ENCODE measurements at regions not wholly inside any gene's neighbourhood (a gene's known extent, or its start where the extent isn't known, plus 50 kb on each side); places are given as distances from the start of the nearest gene placed in this dataset.
A peak's percentile ranks its signal among the peaks of the same experiment; 100 is the strongest.

- no peak overlapping the region for H3K4me2 ChIP-seq
- Mint-ChIP-seq H3K27ac (no peak overlapping the region), H3K27me3 (ENCODE audit: insufficient read depth, low read depth, poor library complexity) (no peaks in the 10 kb centered on the region), H3K4me3 (no peak overlapping the region), H3K36me3 (ENCODE audit: low read depth) (no peaks in the 10 kb centered on the region; the same call in 2 of the 3 replicates), H3K9me3 (0 out of 3 replicates have a peak, but pooled peaks cover 6% of the 10 kb centered on the region), H3K4me1 (no peaks in the 10 kb centered on the region)
- no peaks in the 10 kb centered on the region; the same call in 1 of the 2 replicates for H3K36me3 ChIP-seq (ENCODE audit: insufficient read depth)
- H3K4me1 ChIP-seq (ENCODE audit: insufficient read depth) = no peaks in the 10 kb centered on the region
- no peaks in the 10 kb centered on the region for H3F3A ChIP-seq (replicated peaks; ENCODE audit: low read depth)
- no peak overlapping the region for H3K27ac ChIP-seq (ENCODE audit: low read depth)
- TF ChIP-seq EZH2 (IDR thresholded peaks at IDR 0.05; ENCODE audit: low read depth, unreplicated experiment) = no peak
- DNase-seq (ENCODE audit: low spot score) (no peak), ATAC-seq (no peak)
- H3K9me2 ChIP-seq (ENCODE audit: insufficient read depth) = peaks cover 3% of the 10 kb centered on the region; the same call in 1 of the 2 replicates
- peak overlapping the region; percentile 9; the same call in 1 of the 2 replicates for H2AFZ ChIP-seq
- no peaks in the 10 kb centered on the region for H3K27me3 ChIP-seq (ENCODE audit: insufficient read depth)
- H3K4me3 ChIP-seq = no peak overlapping the region
- no peaks in the 10 kb centered on the region for H4K20me1 ChIP-seq (replicated peaks; ENCODE audit: insufficient read depth)
- H3K79me2 ChIP-seq (replicated peaks; ENCODE audit: insufficient read depth) = no peaks in the 10 kb centered on the region
These were observed 345.0 kb upstream of the STEAP1 start for GRCh38 chr7:89809291-89809690.

GRCh38 chr7:89813081-89813480 is 341.2 kb upstream of the STEAP1 start:
- Histone ChIP-seq H3K27ac (ENCODE audit: low read depth) (no peak overlapping the region), H3K4me2 (no peak overlapping the region), H3K36me3 (ENCODE audit: insufficient read depth) (no peaks in the 10 kb centered on the region), H3K4me3 (no peak overlapping the region), H4K20me1 (replicated peaks; ENCODE audit: insufficient read depth) (no peaks in the 10 kb centered on the region), H3K79me2 (replicated peaks; ENCODE audit: insufficient read depth) (no peaks in the 10 kb centered on the region), H3K9me2 (ENCODE audit: insufficient read depth) (0 out of 2 replicates have a peak, but pooled peaks cover 3% of the 10 kb centered on the region), H2AFZ (no peak overlapping the region), H3K27me3 (ENCODE audit: insufficient read depth) (no peaks in the 10 kb centered on the region), H3F3A (replicated peaks; ENCODE audit: low read depth) (no peaks in the 10 kb centered on the region), H3K4me1 (ENCODE audit: insufficient read depth) (no peaks in the 10 kb centered on the region)
- Mint-ChIP-seq H3K4me3 (no peak overlapping the region), H3K9me3 (0 out of 3 replicates have a peak, but pooled peaks cover 3% of the 10 kb centered on the region), H3K27ac (no peak overlapping the region), H3K4me1 (no peaks in the 10 kb centered on the region), H3K27me3 (ENCODE audit: insufficient read depth, low read depth, poor library complexity) (no peaks in the 10 kb centered on the region), H3K36me3 (ENCODE audit: low read depth) (no peaks in the 10 kb centered on the region; the same call in 2 of the 3 replicates)
- ATAC-seq = no peak
- no peak for DNase-seq (ENCODE audit: low spot score)
- TF ChIP-seq ZNF331 (CRISPR knock-in tag; IDR thresholded peaks at IDR 0.05; ENCODE audit: low read depth) (no peak), REST (IDR thresholded peaks at IDR 0.05; ENCODE audit: unreplicated experiment) (no peak), STAT1 (IDR thresholded peaks at IDR 0.05; ENCODE audit: unreplicated experiment) (no peak), EZH2 (IDR thresholded peaks at IDR 0.05; ENCODE audit: low read depth, unreplicated experiment) (no peak), POLR2AphosphoS5 (IDR thresholded peaks at IDR 0.05; ENCODE audit: low read depth) (no peak), ZNF462 (CRISPR knock-in tag; IDR thresholded peaks at IDR 0.05) (no peak), ZNF114 (CRISPR knock-in tag; IDR thresholded peaks at IDR 0.05) (no peak), ETS1 (IDR thresholded peaks at IDR 0.05) (no peak), CREB1 (CRISPR knock-in tag; IDR thresholded peaks at IDR 0.05; ENCODE audit: low read depth) (no peak)
